ENCODE measurements at regions not wholly inside any gene's neighbourhood (a gene's known extent, or its start where the extent isn't known, plus 50 kb on each side); places are given as distances from the start of the nearest gene placed in this dataset.

- ATAC-seq (ENCODE audit: low read depth): no peak
Observed at GRCh38 chr6:21986703-21987102, 310.1 kb downstream of the PRL start.

More at GRCh38 chr6:21986703-21987102, 310.1 kb downstream of the PRL start:
- Histone ChIP-seq H3K4ac (ENCODE audit: low read depth, low read length) (peak overlapping the region; percentile 73), H4K5ac (ENCODE audit: low read depth, low read length) (peak overlapping the region; percentile 65), H3K23ac (ENCODE audit: low read depth, low read length) (peak overlapping the region; percentile 10; the same call in 1 of the 2 replicates), H4K20me1 (ENCODE audit: insufficient read depth, low read length) (no peaks in the 10 kb centered on the region), H2AK5ac (ENCODE audit: low read depth, low read length) (peak overlapping the region; percentile 94), H3K56ac (ENCODE audit: extremely low read depth, insufficient read depth, low read length) (peak overlapping the region; percentile 73; the same call in 1 of the 2 replicates), H3K4me3 (ENCODE audit: insufficient read depth, low read depth, low read length) (no peak overlapping the region), H2BK5ac (ENCODE audit: low read depth, low read length, poor library complexity, severe bottlenecking) (peak overlapping the region; percentile 81), H3K18ac (ENCODE audit: low read depth, low read length) (peak overlapping the region; percentile 78), H2AK9ac (replicated peaks; ENCODE audit: low read depth, low read length, poor library complexity) (peak overlapping the region; percentile 68), H2BK20ac (ENCODE audit: low read depth, low read length) (peak overlapping the region; percentile 75), H4K91ac (ENCODE audit: insufficient read depth, low read depth, low read length) (peak overlapping the region; percentile 79), H3K4me2 (ENCODE audit: low read depth, low read length) (peak overlapping the region; percentile 16), H3K14ac (replicated peaks; ENCODE audit: low read depth, low read length) (peak overlapping the region; percentile 71), H2AFZ (replicated peaks; ENCODE audit: low read length, poor library complexity) (peak overlapping the region; percentile 84), H2BK15ac (ENCODE audit: low read depth, low read length) (peak overlapping the region; percentile 92), H3K4me1 (ENCODE audit: control insufficient read depth, insufficient read depth, low read length) (peaks cover 4% of the 10 kb centered on the region), H3K79me1 (ENCODE audit: low read depth in 1 of 2, low read length in 2 of 2) (peaks cover 0 to 10% of the 10 kb centered on the region in 2 experiments; a peak in 1 of 4 replicates), H3K27me3 (ENCODE audit: control insufficient read depth, insufficient read depth, low read length) (no peaks in the 10 kb centered on the region), H3K36me3 (ENCODE audit: control insufficient read depth, insufficient read depth, low read length) (no peaks in the 10 kb centered on the region), H3K9me1 (ENCODE audit: insufficient read depth, low read length) (peaks cover 9% of the 10 kb centered on the region; the same call in 1 of the 2 replicates), H4K8ac (ENCODE audit: low read depth in 2 of 2, low read length in 2 of 2) (peak overlapping the region; percentile 88 to 95), H2BK120ac (ENCODE audit: low read depth, low read length) (peak overlapping the region; percentile 85), H3K9me3 (ENCODE audit: control insufficient read depth, insufficient read depth, low read length) (no peaks in the 10 kb centered on the region), H3K9ac (ENCODE audit: low read depth, low read length) (peak overlapping the region; percentile 74; the same call in 1 of the 2 replicates), H3K27ac (ENCODE audit: insufficient read depth, low read length) (peak overlapping the region; percentile 83)
- in situ Hi-C loops (cut with MboI; ENCODE audit: low sequenced_read_pairs) (no loop called here), intact Hi-C loops (cut with micrococcal nuclease) (loop anchor here (2.0 kb wide), 1 partner anchor 394 kb away; the partner anchor contains the start of gene SOX4), dilution Hi-C loops (cut with HindIII; ENCODE audit: low sequenced_read_pairs, unreplicated experiment) (no loop called here)
- 80% methylated on average over 2 of the region's 6 CpGs; no CpG with 5 or more reads in 1 of the 2 experiments for WGBS, 2 experiments (ENCODE audit: extremely low coverage in 2 of 2, insufficient read length in 1 of 2)
- BruUV-seq (replicated peaks): no TSS peak
- ChIA-PET POLR2A (ENCODE audit: unreplicated experiment) (no interaction called here), CTCF (interaction anchor here (0.5 kb wide), 1 partner anchor 156 kb away, joined by 3 read pairs; no protein-coding TSS in a partner anchor)
- no peak for DNase-seq
- TF ChIP-seq SMC3 (IDR thresholded peaks at IDR 0.05; ENCODE audit: low read depth, low read length): no peak
- TF ChIP-seq RCOR1 (IDR thresholded peaks at IDR 0.05; ENCODE audit: insufficient replicate concordance, low read length): no peak
- no peak for TF ChIP-seq FOS (IDR thresholded peaks at IDR 0.05; ENCODE audit: low read depth, low read length)
- no peak for TF ChIP-seq RFX5 (IDR thresholded peaks at IDR 0.05; ENCODE audit: low read depth, low read length)
- no peak for TF ChIP-seq CHD1 (IDR thresholded peaks at IDR 0.05; ENCODE audit: low read depth, low read length)
- TF ChIP-seq USF2 (IDR thresholded peaks at IDR 0.05; ENCODE audit: low read depth, low read length): no peak
